22Rv1 (cell line): ENCODE measurements at regions not wholly inside any gene's neighbourhood (a gene's known extent, or its start where the extent isn't known, plus 50 kb on each side); places are given as distances from the start of the nearest gene placed in this dataset.

ENCODE experiments used
- CTCF ChIP-seq: fragments of 450-650 bp; IDR thresholded peaks from 2 replicates; pipeline ENCODE4 v1.5.1; 2017; ENCODE audit warnings: mild to moderate bottlenecking
- ZFX ChIP-seq: fragments of 450-650 bp; IDR thresholded peaks from 2 replicates; pipeline ENCODE4 v1.6.1; 2017; ENCODE audit warnings: antibody characterized with exemption, borderline replicate concordance

GRCh38 chr15:80342148-80342547 lies 62.0 kb upstream of the ARNT2 start:
- TF ChIP-seq CTCF (no peak), ZFX (no peak)
